DND-41 (cell line): ENCODE measurements at regions not wholly inside any gene's neighbourhood (a gene's known extent, or its start where the extent isn't known, plus 50 kb on each side); places are given as distances from the start of the nearest gene placed in this dataset.
"Not testable (repeated sequence)": the region's sequence is repeated elsewhere in the genome, so short reads cannot be mapped to it uniquely, and the experiment has no call there.

Experiments used
- ATAC-seq: fragments of 200-7000 bp; cut with Tn5 transposase; 3 replicates; pipeline ENCODE4 v1.9.1; 2021; ENCODE audit warnings: low read depth; ENCODE audit not compliant: insufficient read depth
- DNase-seq: peaks from one replicate; pipeline ENCODE4 v3.0.0-alpha.2; 2020
- H2AFZ ChIP-seq: 2 replicates; pipeline ENCODE4 v1.6.0; 2012; ENCODE audit warnings: low read depth, low read length
- H3K27ac ChIP-seq: 2 replicates; pipeline ENCODE4 v1.5.1; 2012; ENCODE audit warnings: low read length, inconsistent platforms
- H3K27me3 ChIP-seq: fragments of 200-600 bp; sonication (generic); 2 replicates; pipeline ENCODE4 v1.6.0; 2012; ENCODE audit warnings: low read length, mild to moderate bottlenecking, inconsistent platforms; ENCODE audit not compliant: insufficient read depth, poor library complexity
- H3K36me3 ChIP-seq: 2 replicates; pipeline ENCODE4 v1.5.1; 2012; ENCODE audit warnings: low read length, inconsistent platforms; ENCODE audit not compliant: insufficient read depth
- H3K4me1 ChIP-seq: 2 replicates; pipeline ENCODE4 v1.5.1; 2012; ENCODE audit warnings: mild to moderate bottlenecking, low read length; ENCODE audit not compliant: insufficient read depth
- H3K4me2 ChIP-seq: 2 replicates; pipeline ENCODE4 v1.6.0; 2012; ENCODE audit warnings: mild to moderate bottlenecking, moderate library complexity, low read length, inconsistent platforms; ENCODE audit not compliant: insufficient read depth
- H3K4me3 ChIP-seq, 2 experiments: fragments of 200-600 bp in 1 of 2; shearing (Covaris generic) in 1 of 2; 2 replicates each; pipeline ENCODE4 v1.5.1; 2012 to 2016; ENCODE audit warnings: inconsistent platforms in 2 of 2, low read length in 2 of 2, mild to moderate bottlenecking in 2 of 2, low read depth in 1 of 2, moderate library complexity in 1 of 2
- H3K79me2 ChIP-seq: 2 replicates; pipeline ENCODE4 v1.6.0; 2012; ENCODE audit warnings: low read length, inconsistent platforms; ENCODE audit not compliant: insufficient read depth
- H3K9ac ChIP-seq: 2 replicates; pipeline ENCODE4 v1.6.0; 2012; ENCODE audit warnings: low read depth, mild to moderate bottlenecking, inconsistent platforms, low read length, moderate library complexity
- H3K9me3 ChIP-seq: 2 replicates; pipeline ENCODE4 v1.5.1; 2012; ENCODE audit warnings: low read length, moderate library complexity, mild to moderate bottlenecking, inconsistent platforms; ENCODE audit not compliant: insufficient read depth, severe bottlenecking
- H4K20me1 ChIP-seq: 2 replicates; pipeline ENCODE4 v1.6.0; 2012; ENCODE audit warnings: low read length; ENCODE audit not compliant: insufficient read depth
- CTCF ChIP-seq: IDR thresholded peaks from 2 replicates; pipeline ENCODE4 v1.5.1; 2012; ENCODE audit warnings: borderline replicate concordance, low read length, moderate library complexity, mild to moderate bottlenecking; ENCODE audit not compliant: poor library complexity, severe bottlenecking; ENCODE audit errors: extremely low read depth
- EZH2 ChIP-seq: IDR thresholded peaks from 3 replicates; pipeline ENCODE4 v1.6.1; 2012; ENCODE audit warnings: borderline replicate concordance, low read depth, mild to moderate bottlenecking, moderate library complexity, low read length, inconsistent platforms; ENCODE audit not compliant: severe bottlenecking

GRCh38 chr13:80684217-80684991 is 343.5 kb upstream of the SPRY2 start:
- no peaks in the 10 kb centered on the region for H4K20me1 ChIP-seq
- no peak for DNase-seq
- no peaks in the 10 kb centered on the region for H3K9me3 ChIP-seq
- no peak for ATAC-seq
- H3K9ac ChIP-seq, result no peak overlapping the region
- no peaks in the 10 kb centered on the region for H3K36me3 ChIP-seq
- H3K4me3 ChIP-seq, result no peak overlapping the region
- no peaks in the 10 kb centered on the region for H3K27me3 ChIP-seq
- no peak overlapping the region for H3K4me2 ChIP-seq
- H3K27ac ChIP-seq, result no peak overlapping the region
- H3K4me1 ChIP-seq, result no peaks in the 10 kb centered on the region
- H2AFZ ChIP-seq, result no peak overlapping the region
- TF ChIP-seq CTCF (no peak), EZH2 (no peak)
- H3K79me2 ChIP-seq, result no peaks in the 10 kb centered on the region

- no peak overlapping the region for H3K4me3 ChIP-seq
- H3K36me3 ChIP-seq, result no peaks in the 10 kb centered on the region
- H3K9me3 ChIP-seq, result no peaks in the 10 kb centered on the region
- no peaks in the 10 kb centered on the region for H3K79me2 ChIP-seq
- no peak for DNase-seq
- no peaks in the 10 kb centered on the region for H3K27me3 ChIP-seq
- H2AFZ ChIP-seq, result no peak overlapping the region
- no peaks in the 10 kb centered on the region for H4K20me1 ChIP-seq
- no peak overlapping the region for H3K27ac ChIP-seq
- H3K4me1 ChIP-seq, result no peaks in the 10 kb centered on the region
- TF ChIP-seq EZH2, result no peak
- H3K9ac ChIP-seq, result no peak overlapping the region
- ATAC-seq, result no peak
- no peak overlapping the region for H3K4me2 ChIP-seq
These were observed 339.9 kb upstream of the SPRY2 start for GRCh38 chr13:80680786-80681366.

- Histone ChIP-seq H3K4me1 (no peaks in the 10 kb centered on the region), H3K4me2 (no peak overlapping the region), H3K4me3 (no peak overlapping the region), H3K9me3 (no peaks in the 10 kb centered on the region), H3K36me3 (no peaks in the 10 kb centered on the region), H4K20me1 (no peaks in the 10 kb centered on the region), H3K27me3 (no peaks in the 10 kb centered on the region), H3K79me2 (no peaks in the 10 kb centered on the region), H3K27ac (no peak overlapping the region), H2AFZ (no peak overlapping the region), H3K9ac (no peak overlapping the region)
- no peak for ATAC-seq
- DNase-seq, result no peak
- TF ChIP-seq CTCF, result no peak
- no peak for TF ChIP-seq EZH2
These were observed 338.5 kb upstream of the SPRY2 start for GRCh38 chr13:80679423-80679822.

GRCh38 chr13:80677227-80677626 is 336.3 kb upstream of the SPRY2 start:
- Histone ChIP-seq H3K9me3 (no peaks in the 10 kb centered on the region), H3K4me1 (no peaks in the 10 kb centered on the region), H3K79me2 (no peaks in the 10 kb centered on the region), H3K4me2 (no peak overlapping the region), H4K20me1 (no peaks in the 10 kb centered on the region), H3K27me3 (no peaks in the 10 kb centered on the region), H3K36me3 (no peaks in the 10 kb centered on the region), H3K9ac (no peak overlapping the region), H3K4me3 (no peak overlapping the region), H3K27ac (no peak overlapping the region), H2AFZ (no peak overlapping the region)
- ATAC-seq, result no peak
- TF ChIP-seq EZH2, result no peak
- no peak for TF ChIP-seq CTCF
- no peak for DNase-seq

- not testable (repeated sequence) for H3K4me2 ChIP-seq
These were observed 334.5 kb upstream of the SPRY2 start for GRCh38 chr13:80675442-80675841.

More at GRCh38 chr13:80675442-80675841, 334.5 kb upstream of the SPRY2 start:
- not testable (repeated sequence) for H3K9me3 ChIP-seq, H3K36me3 ChIP-seq, H3K9ac ChIP-seq, DNase-seq, H3K27ac ChIP-seq, H3K4me1 ChIP-seq, H4K20me1 ChIP-seq, H3K79me2 ChIP-seq, ATAC-seq, H2AFZ ChIP-seq, H3K27me3 ChIP-seq, H3K4me3 ChIP-seq
